ENCODE measurements at regions not wholly inside any gene's neighbourhood (a gene's known extent, or its start where the extent isn't known, plus 50 kb on each side); places are given as distances from the start of the nearest gene placed in this dataset.
"Not testable (repeated sequence)": the region's sequence is repeated elsewhere in the genome, so short reads cannot be mapped to it uniquely, and the experiment has no call there.

DNA sequence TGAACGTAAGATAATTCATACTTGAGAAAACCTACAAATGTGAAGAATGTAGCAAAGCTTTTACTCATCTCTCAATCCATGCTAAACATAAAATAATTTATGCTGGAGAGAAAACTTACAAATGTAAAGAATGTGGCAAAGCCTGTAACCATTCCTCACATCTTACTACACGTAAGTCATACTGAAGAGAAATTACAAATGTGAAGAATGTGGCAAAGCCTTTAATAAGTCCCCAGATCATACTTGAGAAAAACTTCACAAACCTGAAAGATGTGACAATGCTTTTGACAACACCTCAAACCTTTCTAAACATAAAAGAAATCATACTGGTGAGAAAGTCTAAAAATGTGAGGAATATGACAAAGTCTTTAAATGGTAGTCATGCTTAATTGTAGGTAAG, 89.4 kb downstream of the ZNF675 start:
- no peak for DNase-seq

DNA sequence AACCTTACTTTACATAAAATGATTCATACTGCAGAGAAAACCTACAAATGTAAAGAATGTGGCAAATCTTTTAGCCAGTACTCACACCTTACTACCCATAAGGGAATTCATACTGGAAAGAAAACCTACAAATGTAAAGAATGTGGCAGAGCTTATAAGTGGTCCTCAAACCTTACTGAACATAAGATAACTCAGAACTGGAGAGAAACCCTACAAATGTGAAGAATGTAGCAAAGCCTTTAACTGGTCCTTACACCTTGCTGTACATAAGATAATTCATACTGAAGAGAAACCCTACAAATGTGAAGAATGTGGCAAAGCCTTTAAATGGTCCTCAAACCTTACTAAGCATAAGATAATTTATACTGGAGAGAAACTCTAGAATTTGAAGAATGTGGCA, 90.1 kb downstream of the ZNF675 start:
- DNase-seq: no peak

DNA sequence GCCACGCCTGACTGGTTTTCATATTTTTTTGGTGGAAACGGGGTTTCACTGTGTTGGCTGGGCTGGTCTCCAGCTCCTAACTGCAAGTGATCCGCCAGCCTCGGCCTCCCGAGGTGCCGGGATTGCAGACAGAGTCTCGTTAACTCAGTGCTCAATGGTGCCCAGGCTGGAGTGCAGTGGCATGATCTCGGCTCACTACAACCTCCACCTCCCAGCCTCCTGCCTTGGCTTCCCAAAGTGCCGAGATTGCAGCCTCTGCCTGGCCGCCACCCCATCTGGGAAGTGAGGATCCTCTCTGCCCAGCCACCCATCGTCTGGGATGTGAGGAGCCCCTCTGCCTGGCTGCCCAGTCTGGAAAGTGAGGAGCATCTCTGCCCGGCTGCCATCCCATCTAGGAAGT, 92.7 kb downstream of the ZNF675 start:
- not testable (repeated sequence) for DNase-seq

DNA sequence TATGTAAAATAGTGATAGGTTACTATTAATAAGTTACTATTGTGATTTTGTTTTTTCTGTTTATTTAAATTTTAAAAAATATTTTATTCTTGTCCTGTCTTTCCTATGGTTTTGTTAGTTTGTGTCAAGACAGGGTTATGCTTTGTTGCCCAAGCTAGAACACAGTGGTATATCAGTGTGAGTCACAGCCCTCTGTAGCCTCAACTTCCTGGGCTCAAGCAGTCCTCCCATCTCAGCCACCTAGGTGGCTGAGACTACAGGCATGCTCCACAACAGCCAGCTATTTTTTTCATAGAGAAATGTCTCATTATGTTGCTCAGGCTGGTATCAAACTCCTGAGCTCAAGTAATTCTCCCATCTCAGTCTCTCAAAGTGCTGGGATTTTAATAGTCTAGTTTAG, 99.5 kb downstream of the ZNF675 start:
- DNase-seq: no peak

DNA sequence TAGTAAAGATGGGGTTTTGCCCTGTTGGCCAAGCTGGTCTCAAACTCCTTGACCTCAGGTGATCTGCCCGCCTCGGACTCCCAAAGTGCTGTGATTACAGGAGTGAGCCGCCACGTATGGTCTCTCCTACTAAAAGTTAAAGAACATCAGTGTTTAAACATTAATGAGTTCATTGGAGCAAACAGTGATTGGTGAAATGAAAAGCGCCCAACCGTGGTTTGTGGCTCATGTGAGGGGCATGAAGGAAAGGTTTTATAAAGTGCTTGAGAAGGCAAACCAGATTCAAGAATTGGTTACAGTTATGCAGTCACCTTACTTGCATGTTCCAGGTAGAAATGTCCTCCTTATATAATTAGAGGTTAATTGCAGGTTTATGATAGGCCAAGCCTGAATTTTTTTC, 109.5 kb downstream of the ZNF675 start:
- DNase-seq: no peak

DNA sequence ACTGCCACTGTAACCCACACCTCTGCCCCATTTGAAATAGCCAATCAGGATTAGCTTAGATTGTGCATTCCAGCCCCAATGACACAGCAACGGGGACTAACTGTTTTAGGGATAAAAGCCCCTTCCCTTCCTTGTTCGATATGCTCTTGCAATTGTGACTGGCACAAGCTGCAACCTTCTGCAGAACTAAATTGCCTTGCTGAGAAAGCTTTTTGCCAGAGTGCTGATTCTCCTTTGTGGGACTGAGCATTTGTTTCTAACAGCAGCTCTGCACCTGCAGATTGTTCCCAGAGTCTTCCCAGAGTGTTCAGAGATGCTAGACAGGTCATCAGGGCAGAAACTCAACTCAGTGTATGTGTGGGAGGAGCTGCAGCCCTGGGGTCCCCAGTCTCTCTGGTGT, 115.8 kb downstream of the ZNF675 start:
- no peak for DNase-seq

DNA sequence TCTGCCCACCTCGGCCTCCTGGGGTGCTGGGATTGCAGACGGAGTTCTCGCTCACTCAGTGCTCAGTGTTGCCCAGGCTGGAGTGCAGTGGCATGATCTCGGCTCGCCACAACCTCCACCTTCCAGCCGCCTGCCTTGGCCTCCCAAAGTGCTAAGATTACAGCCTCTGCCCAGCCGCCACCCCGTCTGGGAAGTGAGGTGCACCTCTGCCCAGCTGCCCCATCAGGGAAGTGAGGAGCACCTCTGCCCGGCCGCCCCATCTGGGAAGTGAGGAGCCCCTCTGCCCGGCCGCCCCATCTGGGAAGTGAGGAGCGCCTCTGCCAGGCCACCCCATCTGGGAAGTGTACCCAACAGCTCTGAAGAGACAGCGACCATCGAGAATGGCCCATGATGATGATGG, 118.9 kb downstream of the ZNF675 start:
- not testable (repeated sequence) for DNase-seq

DNA sequence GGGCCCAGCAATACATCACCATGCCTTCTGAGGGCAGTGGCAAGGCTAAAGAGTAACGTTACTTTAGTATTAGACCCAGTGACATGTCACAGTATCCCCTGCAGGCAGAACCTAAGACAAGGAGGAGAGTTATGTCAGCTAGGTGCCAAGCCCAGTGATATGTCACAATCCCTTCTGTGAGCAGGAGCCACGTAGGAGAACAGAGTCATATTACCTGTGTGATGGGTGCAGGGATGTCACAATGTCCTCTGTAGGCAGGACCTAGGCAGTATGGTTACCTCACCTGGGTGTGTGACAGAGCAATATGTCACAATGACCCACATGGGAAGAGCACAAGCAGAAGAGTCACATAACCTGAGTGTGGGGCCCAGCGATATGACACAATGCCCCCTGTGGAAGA, 121.8 kb downstream of the ZNF675 start:
- DNase-seq: no peak

DNA sequence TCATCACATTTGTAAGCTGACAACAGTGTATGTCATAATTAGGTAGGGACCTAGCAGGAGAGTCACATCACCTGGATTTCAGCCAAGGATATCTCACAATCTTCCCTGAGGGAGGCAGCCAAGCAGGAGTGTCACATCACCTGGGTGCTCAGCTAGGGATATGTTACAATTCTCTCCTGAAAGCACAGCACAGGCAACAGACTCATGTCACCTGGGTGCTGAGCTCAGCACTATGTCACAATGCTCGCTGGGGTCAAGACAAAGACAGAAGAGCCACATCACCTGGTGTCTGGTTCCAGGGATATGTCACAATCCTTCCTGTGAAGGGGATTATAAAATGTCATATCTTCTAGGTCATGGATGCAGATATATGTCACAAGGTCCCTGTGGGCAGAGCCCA, 123.7 kb downstream of the ZNF675 start:
- DNase-seq: no peak

DNA sequence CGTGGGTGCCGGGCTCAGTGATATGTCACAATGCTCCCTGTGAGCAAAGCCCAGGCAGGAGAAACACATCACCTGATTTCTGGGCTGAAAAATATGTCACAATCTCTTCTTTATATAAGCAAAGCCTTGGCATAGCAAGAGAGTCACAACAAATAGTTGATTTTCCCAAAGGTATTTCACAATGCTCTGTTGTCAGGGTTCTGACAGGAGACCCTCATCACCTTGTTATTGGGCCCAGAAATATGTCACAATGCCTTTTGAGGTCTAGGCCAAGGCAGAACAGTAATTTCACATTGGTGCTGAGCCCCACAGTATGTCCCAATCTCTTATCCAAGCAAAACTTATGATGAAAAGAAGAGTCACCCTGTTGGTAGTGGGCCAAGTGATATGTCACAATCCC, 125.7 kb downstream of the ZNF675 start:
- DNase-seq: no peak

DNA sequence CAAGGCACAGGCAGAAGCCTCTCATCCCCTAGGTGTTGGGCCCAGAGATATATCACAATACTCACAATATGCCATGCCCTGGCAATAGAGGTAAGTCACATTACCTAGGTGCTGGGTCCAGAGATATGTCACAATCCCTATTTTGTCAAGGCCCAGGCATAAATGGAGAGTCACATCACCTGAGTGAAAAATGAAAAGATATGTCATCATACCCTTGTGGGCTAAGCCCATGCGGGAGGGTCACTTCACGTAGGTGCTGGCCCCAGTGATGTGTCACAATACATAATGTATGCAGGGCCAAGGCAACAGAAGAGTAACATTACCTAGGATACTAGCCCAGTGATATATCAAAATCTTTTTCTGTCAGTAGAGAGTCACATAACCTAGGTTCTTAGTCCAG, 127.0 kb downstream of the ZNF675 start:
- DNase-seq: no peak

DNA sequence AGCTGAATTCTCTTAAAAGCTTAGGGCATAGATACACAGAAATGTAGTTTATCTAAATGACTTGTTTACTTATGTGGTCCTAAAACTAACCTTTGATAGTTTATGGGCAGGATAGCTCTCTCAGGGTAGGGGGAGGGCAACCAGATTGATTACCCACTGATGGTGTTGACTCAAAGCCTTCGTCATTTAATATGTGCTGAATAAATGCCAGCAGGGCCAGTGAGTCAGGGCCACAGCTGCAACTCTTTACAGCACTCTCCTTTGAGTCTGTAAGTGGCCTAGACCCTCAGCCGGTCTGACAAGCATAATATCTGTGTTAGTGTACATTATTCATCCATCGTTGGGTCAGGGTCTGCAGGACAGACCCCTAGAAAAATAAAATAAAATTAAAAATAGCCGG, 128.5 kb downstream of the ZNF675 start:
- DNase-seq: no peak

DNA sequence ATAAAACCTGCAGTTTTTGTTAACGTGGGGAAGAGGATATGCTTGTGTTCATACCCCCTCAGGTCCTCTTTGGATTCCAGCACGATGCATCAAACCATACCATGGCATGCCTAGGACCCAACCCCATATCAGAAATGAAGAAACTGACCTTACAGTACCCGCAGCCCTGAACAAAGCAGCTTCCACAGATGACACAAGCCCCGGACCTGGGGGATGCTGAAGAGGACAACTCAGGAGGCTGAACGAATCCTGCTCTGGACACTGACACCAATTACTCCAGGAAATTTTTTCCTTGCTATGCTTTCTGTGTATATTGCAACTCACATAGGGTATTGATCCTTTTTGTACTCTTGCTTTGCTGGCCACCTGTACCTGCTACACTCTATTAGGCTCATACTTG, 129.6 kb downstream of the ZNF675 start:
- no peak for DNase-seq

DNA sequence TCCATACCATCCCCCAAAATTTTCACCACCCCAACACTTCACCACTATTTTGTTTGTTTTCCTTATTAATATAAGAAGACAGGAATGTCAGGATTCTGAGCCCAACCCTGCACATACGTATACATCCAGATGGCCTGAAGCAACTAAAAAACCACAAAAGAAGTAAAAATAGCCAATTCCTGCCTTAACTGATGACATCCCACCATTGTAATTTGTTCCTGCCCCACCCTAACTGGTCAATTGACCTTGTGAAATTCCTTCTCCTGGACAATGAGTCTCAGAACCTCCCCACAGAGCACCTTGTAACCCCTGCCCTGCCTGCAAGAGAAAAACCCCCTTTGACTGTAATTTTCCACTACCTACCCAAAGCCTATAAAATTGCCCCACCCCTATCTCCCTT, 132.5 kb downstream of the ZNF675 start:
- DNase-seq: no peak

DNA sequence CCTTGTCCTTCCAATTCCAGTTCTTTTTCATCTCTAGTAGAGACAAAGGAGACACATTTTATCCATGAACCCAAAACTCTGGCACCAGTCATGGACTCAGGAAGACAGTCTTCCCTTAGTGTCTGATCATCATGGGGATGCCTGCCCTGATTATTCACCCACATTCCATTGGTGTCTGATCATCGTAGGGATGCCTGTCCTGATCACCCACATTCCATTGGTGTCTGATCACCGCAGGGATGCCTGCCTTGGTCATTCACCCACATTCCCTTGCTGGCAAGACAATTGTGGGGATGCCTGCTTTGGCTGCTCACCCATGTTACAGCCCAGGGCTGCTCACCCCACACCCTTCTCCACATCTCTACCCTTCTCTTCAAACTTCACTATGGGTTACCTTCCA, 136.9 kb downstream of the ZNF675 start:
- not testable (repeated sequence) for DNase-seq

DNA sequence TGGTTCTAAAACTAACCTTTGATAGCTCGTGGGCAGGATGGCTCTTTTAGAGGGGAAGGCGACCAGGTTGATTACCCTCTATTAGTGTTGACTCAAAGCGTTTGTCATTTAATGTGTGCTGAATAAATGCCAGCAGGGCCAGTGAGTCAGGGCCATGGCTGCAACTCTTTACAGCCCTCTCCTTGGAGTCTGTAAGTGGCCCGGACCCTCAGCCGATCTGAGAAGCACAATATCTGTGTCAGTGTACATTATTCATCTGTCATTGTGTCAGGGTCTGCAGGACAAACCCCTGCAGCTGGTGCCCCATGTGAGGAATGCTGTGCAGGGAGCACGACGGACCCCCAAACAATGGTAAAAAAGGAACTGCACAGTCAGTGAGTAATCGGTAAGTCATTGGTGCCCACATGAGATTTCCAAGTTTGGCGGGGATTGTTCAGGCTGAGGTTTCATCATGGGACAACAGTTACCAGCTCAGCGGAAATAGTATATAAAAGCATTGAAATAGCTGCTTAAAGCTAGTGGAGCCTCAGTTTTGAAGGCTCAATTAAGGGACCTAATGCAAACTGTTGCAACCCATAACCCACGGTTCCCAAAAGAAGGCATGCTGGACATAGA, 139.1 kb downstream of the ZNF675 start:
- DNase-seq: no peak

DNA sequence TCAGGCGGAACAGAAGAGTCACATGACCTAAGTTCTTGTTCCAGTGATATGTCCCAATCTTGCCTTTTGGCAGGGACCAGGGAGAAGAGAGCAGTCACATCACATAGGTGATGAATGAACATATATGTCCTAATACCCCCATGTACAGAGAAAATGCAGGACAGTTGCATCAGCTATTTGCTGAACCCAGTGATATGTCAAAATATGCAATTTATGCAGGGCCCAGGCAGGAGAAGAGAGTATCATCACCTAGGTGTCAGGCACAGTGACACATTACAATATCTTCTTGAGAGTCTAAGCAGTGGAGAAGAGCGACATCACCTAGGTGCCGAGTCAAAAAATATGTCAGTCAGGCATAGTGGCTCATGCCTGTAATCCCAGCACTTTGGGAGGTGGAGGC, 139.9 kb downstream of the ZNF675 start:
- DNase-seq: no peak

DNA sequence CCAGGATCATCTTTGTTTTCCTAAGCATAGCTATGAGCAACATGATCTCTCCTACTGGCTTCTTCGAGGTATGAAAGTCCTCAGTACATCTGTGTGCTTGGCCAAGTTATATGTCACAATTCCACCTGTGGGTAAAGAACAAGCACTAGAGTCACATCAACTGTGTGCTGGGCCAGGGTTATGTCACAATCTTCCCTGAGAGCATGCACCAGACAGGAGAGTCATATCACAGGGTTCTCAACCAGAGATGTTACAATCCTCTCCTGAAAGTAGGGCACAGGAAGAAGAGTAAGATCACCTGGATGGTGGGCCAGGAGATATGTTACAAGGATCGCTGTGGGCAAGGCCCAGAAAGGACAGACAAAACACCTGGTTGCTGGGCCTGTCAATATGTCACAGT, 143.7 kb downstream of the ZNF675 start:
- no peak for DNase-seq

DNA sequence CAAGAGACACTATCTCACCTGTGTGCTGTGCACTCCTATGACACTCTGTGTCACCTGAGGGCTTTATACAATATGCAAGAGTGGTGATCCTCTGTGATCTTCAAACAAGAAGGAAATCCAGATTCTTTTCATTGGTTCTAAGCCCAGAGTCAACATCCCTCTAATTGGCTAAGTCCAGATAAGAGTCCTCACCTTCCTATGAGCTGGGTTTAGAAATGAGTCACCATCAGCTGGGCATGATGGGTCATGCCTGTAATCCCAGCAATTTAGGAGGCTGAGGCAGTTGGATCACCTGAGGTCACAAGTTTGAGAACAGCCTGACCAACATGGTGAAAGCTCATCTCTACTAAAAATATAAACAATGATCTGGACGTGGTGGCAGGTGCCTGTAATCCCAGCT, 144.4 kb downstream of the ZNF675 start:
- no peak for DNase-seq

DNA sequence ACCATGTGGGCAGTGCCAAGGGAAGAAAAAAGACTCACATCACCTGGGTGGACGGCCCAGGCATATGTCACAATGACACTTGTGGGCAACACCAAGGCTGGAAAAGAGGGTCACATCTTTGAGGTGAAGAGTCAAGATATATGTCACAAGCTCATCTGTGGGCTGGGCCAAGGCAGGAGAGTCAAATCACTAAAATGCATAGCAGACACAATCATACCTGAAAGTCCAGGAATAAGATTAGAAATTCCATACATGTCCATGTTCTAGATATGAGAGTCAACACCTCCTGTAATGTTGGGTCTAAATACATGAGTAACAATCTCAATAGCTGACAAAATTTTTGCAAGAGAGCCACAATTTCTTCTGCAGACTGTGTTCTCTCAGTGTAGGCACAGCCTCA, 145.0 kb downstream of the ZNF675 start:
- DNase-seq: no peak

DNA sequence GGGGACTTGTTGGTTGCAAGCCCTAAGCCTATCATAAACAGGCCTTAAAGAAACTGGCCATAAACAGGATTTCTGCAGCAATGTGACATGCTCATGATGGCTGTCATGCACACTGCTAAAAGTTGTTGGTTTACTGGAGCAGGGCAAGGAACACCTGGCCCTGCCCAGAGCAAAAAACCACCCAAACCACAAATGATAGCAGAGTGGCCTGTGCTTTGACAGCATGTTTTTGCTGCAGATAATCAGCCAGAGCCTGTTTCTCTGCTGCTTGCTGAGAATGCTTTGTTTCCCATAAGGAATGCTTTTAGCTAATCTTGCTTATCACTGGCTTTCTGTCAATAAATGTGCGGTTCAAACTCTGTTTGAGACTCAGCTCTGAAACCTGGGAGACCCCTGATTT, 144.9 kb upstream of the ZNF91 start:
- DNase-seq: not testable (repeated sequence)

DNA sequence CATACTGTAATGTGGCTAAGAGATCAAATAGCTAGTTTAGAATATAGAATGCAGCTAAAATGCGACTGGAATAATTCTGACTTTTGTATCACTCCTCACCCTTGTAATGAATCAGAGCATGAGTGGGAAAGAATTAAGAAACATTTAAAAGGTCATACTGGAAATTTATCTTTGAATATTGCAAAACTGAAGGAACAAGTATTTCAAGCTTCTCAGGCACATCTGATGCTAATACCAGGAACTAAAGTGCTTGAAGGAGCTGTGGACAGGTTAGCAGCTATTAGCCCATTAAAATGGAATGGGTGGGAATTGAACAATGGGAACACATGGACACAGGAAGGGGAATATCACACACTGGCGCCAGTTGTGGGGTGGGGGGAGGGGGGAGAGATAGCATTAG, 144.2 kb upstream of the ZNF91 start:
- no peak for DNase-seq

DNA sequence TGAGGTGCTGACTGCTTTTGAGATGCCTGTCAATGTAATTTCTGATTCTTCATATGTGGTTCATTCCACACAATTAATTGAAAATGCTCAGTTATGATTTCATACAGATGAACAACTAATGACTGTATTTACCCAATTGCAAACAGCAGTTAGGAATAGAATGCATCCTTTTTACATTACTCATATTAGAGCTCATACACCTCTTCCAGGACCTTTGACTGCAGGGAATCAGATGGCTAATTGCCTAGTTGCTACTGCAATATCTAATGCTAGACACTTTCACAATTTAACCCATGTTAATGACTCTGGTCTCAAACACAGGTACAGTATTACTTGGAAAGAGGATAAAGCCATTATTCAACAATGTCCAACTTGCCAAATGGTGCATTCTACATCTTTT, 141.9 kb upstream of the ZNF91 start:
- DNase-seq: not testable (repeated sequence)

DNA sequence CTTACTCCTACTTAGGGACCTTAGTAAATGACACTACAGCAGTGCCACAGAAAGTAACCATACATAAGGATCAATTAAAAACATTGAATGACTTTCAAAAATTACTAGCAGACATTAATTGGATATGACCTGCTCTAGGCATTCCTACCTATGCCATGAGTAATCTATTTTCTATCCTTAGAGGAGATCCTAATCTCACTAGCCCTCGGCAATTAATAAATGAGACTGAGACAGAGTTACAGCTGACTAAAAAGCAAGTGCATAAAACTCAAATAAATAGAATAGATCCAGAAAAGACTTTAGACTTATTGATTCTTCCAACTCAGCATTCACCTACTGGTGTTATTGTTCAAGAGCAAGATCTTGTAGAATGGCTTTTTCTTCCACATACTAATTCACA, 141.1 kb upstream of the ZNF91 start:
- DNase-seq: not testable (repeated sequence)

DNA sequence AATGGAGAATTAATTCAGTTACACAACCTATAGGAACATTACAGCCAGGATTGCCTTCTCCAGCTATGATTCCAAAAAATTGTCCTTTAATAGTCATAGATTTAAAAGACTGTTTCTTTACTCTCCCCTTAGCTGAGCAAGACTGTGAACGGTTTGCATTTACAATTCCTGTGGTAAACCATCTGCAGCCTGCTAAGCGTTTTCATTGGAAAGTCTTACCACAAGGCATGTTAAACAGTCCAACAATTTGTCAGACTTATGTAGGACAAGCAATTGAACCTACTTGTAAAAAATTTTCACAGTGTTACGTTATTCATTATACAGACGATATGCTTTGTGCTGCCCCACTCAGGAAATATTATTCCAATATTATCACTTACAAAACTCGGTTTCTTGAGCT, 140.6 kb upstream of the ZNF91 start:
- not testable (repeated sequence) for DNase-seq

DNA sequence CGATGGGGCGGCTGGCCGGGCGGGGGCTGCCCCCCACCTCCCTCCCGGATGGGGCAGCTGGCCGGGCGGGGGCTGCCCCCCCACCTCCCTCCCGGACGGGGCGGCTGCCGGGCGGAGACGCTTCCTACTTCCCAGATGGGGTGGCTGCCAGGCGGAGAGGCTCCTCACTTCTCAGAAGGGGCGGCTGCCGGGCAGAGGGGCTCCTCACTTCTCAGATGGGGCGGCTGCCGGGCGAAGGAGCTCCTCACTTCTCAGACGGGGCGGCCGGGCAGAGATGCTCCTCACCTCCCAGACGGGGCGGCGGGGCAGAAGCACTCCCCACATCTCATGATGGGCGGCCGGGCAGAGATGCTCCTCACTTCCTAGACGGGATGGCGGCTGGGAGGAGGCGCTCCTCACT, 138.2 kb upstream of the ZNF91 start:
- DNase-seq: not testable (repeated sequence)
